Gastrocnemius medialis (tissue), 4 donors: ENCODE measurements at regions not wholly inside any gene's neighbourhood (a gene's known extent, or its start where the extent isn't known, plus 50 kb on each side); places are given as distances from the start of the nearest gene placed in this dataset.

Source experiments
- CTCF ChIP-seq, 5 experiments: fragments of 450-650 bp in 3 of 5; fragments of 200-600 bp in 2 of 5; sonication (generic) in 2 of 5; IDR thresholded peaks in 4 of 5; conservative IDR thresholded peaks in 1 of 5; 1 replicate in 4 of 5; 2 replicates in 1 of 5; pipeline ENCODE4 v1.5.1; 2016 to 2019; ENCODE audit warnings: antibody characterized with exemption in 5 of 5, mild to moderate bottlenecking in 3 of 5, moderate library complexity in 3 of 5
- POLR2A ChIP-seq, 2 donors: fragments of 450-650 bp; IDR thresholded peaks; one replicate each; pipeline ENCODE4 v1.6.1; 2017; ENCODE audit warnings: antibody characterized with exemption in 2 of 2, mild to moderate bottlenecking in 2 of 2, moderate library complexity in 2 of 2

GRCh38 chr2:16291731-16292550 is 351.6 kb downstream of the MYCN start:
- TF ChIP-seq POLR2A (IDR thresholded peaks at IDR 0.05) (no peak), CTCF (IDR thresholded peaks at IDR 0.05 in 4 of 5, conservative IDR thresholded peaks at IDR 0.05 in 1 of 5) (no peak)
